Esophagus muscularis mucosa (tissue), 3 donors: ENCODE measurements at regions not wholly inside any gene's neighbourhood (a gene's known extent, or its start where the extent isn't known, plus 50 kb on each side); places are given as distances from the start of the nearest gene placed in this dataset.

Experiments used
- CTCF ChIP-seq, 3 experiments: fragments of 200-600 bp in 2 of 3; fragments of 450-650 bp in 1 of 3; sonication (generic) in 2 of 3; IDR thresholded peaks; one replicate each; pipeline ENCODE4 v1.5.1; 2017 to 2019; ENCODE audit warnings: antibody characterized with exemption in 3 of 3, mild to moderate bottlenecking in 2 of 3, moderate library complexity in 1 of 3
- POLR2A ChIP-seq: fragments of 450-650 bp; IDR thresholded peaks from one replicate; pipeline ENCODE4 v1.6.1; 2017; ENCODE audit warnings: antibody characterized with exemption, moderate library complexity, mild to moderate bottlenecking, low read depth

GRCh38 chr10:64076322-64076940 lies 555.2 kb downstream of the REEP3 start:
- TF ChIP-seq CTCF (IDR thresholded peaks at IDR 0.05) (no peak), POLR2A (no peak)
